ENCODE measurements at regions not wholly inside any gene's neighbourhood (a gene's known extent, or its start where the extent isn't known, plus 50 kb on each side); places are given as distances from the start of the nearest gene placed in this dataset.

DNA sequence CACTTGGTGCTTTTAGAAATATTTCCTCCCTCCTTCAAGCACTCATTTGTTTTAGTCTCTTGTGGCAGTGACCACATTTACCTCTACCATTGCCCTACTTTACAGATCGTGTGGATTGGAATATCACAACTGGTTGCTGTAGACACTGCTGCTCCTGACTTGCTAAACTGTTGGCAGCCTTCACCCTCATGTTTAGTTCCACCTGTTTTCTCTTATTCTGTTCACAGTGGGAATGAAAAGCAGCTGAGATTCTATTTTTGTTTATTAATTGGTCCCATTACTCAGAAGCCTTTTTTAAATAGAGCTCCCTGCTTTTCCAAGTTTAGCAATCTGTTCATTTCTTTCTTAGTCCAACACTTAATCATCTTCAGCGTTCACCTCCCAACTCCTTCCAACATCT, 308.9 kb downstream of the RWDD3 start:
- no peak for TF ChIP-seq EZH2 (IDR thresholded peaks at IDR 0.05; ENCODE audit: low read length, unreplicated experiment)
- no peak for TF ChIP-seq CTCF (conservative IDR thresholded peaks at IDR 0.05; ENCODE audit: low read depth, low read length)
